WTC11 (cell line): ENCODE measurements at regions not wholly inside any gene's neighbourhood (a gene's known extent, or its start where the extent isn't known, plus 50 kb on each side); places are given as distances from the start of the nearest gene placed in this dataset.
"Not testable (repeated sequence)": the region's sequence is repeated elsewhere in the genome, so short reads cannot be mapped to it uniquely, and the experiment has no call there.

Experiments used
- ATAC-seq: fragments of 200-7000 bp; cut with Tn5 transposase; 2 replicates; pipeline ENCODE4 v1.10.0; 2021; ENCODE audit warnings: mild to moderate bottlenecking, moderate library complexity
- CTCF ChIA-PET: fragments of 300-600 bp; sonication (Branson Sonifier 250); formaldehyde crosslinking; loops from one replicate; lab custom pipeline; 2021; ENCODE audit warnings: antibody characterized with exemption; lab: Charles Lee
- POLR2A ChIA-PET: fragments of 350-600 bp; sonication (Branson Sonifier 250); formaldehyde crosslinking; loops from one replicate; lab custom pipeline; 2021; ENCODE audit warnings: antibody characterized with exemption; lab: Charles Lee
- DNase-seq: peaks from one replicate; pipeline ENCODE4 v3.0.0; 2021; ENCODE audit warnings: low spot score
- H3K27ac Mint-ChIP-seq: 2 replicates; pipeline ENCODE4 v1.8.0; 2021; ENCODE audit warnings: mixed read lengths
- H3K27me3 Mint-ChIP-seq: 2 replicates; pipeline ENCODE4 v1.8.0; 2021; ENCODE audit warnings: low read depth, mild to moderate bottlenecking, moderate library complexity, mixed read lengths
- H3K36me3 Mint-ChIP-seq: 2 replicates; pipeline ENCODE4 v1.8.0; 2021; ENCODE audit warnings: mixed read lengths
- H3K4me1 Mint-ChIP-seq: 2 replicates; pipeline ENCODE4 v1.8.0; 2022; ENCODE audit warnings: mixed read lengths
- H3K4me3 Mint-ChIP-seq: 2 replicates; pipeline ENCODE4 v1.8.0; 2021; ENCODE audit warnings: mild to moderate bottlenecking, moderate library complexity, mixed read lengths
- H3K9me3 Mint-ChIP-seq: 2 replicates; pipeline ENCODE4 v1.8.0; 2021; ENCODE audit warnings: mixed read lengths
- E2F4 ChIP-seq: sonication (generic); formaldehyde crosslinking; IDR thresholded peaks from 2 replicates; pipeline ENCODE4 v1.8.1; 2022; ENCODE audit warnings: low read depth, mild to moderate bottlenecking, moderate library complexity, missing genetic modification reagents, borderline replicate concordance
- JUN ChIP-seq: sonication (generic); formaldehyde crosslinking; IDR thresholded peaks from 2 replicates; pipeline ENCODE4 v1.8.0; 2023; ENCODE audit warnings: mild to moderate bottlenecking, missing genetic modification reagents
- MYBL2 ChIP-seq: sonication (generic); formaldehyde crosslinking; IDR thresholded peaks from 2 replicates; pipeline ENCODE4 v1.8.1; 2023; ENCODE audit warnings: mild to moderate bottlenecking, moderate library complexity, missing genetic modification reagents
- NFYB ChIP-seq: sonication (generic); formaldehyde crosslinking; conservative IDR thresholded peaks from 2 replicates; pipeline ENCODE4 v1.8.0; 2022; ENCODE audit warnings: low read depth, missing genetic modification reagents
- NR2C2 ChIP-seq: sonication (generic); formaldehyde crosslinking; IDR thresholded peaks from 2 replicates; pipeline ENCODE4 v1.8.0; 2022; ENCODE audit warnings: mild to moderate bottlenecking, missing genetic modification reagents
- TCF7 ChIP-seq: sonication (generic); formaldehyde crosslinking; IDR thresholded peaks from 2 replicates; pipeline ENCODE4 v1.8.0; 2022; ENCODE audit warnings: mild to moderate bottlenecking, low read depth, missing genetic modification reagents, moderate library complexity
- TEAD1 ChIP-seq: sonication (generic); formaldehyde crosslinking; IDR thresholded peaks from 2 replicates; pipeline ENCODE4 v1.8.0; 2022; ENCODE audit warnings: mild to moderate bottlenecking, missing genetic modification reagents
- TEAD4 ChIP-seq: sonication (generic); formaldehyde crosslinking; IDR thresholded peaks from 2 replicates; pipeline ENCODE4 v1.8.0; 2022; ENCODE audit warnings: mild to moderate bottlenecking, missing genetic modification reagents
- ZNF138 ChIP-seq: sonication (generic); formaldehyde crosslinking; conservative IDR thresholded peaks from 2 replicates; pipeline ENCODE4 v1.8.1; 2022; ENCODE audit warnings: mild to moderate bottlenecking, moderate library complexity, missing genetic modification reagents
- ZNF396 ChIP-seq: fragments of 250-450 bp; sonication (Bioruptor Pico); IDR thresholded peaks from 2 replicates; pipeline ENCODE4 v1.8.0; 2021; ENCODE audit warnings: mild to moderate bottlenecking, moderate library complexity, borderline replicate concordance
- TF ChIP-seq, protein P1 (sequence below): sonication (generic); formaldehyde crosslinking; IDR thresholded peaks from 2 replicates; pipeline ENCODE4 v1.8.0; 2022; ENCODE audit warnings: mild to moderate bottlenecking, missing genetic modification reagents
- TF ChIP-seq, protein P2 (sequence below): fragments of 250-450 bp; sonication (Bioruptor Pico); IDR thresholded peaks from 2 replicates; pipeline ENCODE4 v1.9.0; 2021; ENCODE audit warnings: mild to moderate bottlenecking, borderline replicate concordance
- TF ChIP-seq, protein P3 (sequence below): sonication (generic); formaldehyde crosslinking; IDR thresholded peaks from 2 replicates; pipeline ENCODE4 v1.8.1; 2022; ENCODE audit warnings: missing genetic modification reagents, borderline replicate concordance
- TF ChIP-seq, protein P4 (sequence below): fragments of 250-450 bp; sonication (Bioruptor Pico); IDR thresholded peaks from 2 replicates; pipeline ENCODE4 v1.9.0; 2021; ENCODE audit warnings: mild to moderate bottlenecking

- TF ChIP-seq, protein P1, sequence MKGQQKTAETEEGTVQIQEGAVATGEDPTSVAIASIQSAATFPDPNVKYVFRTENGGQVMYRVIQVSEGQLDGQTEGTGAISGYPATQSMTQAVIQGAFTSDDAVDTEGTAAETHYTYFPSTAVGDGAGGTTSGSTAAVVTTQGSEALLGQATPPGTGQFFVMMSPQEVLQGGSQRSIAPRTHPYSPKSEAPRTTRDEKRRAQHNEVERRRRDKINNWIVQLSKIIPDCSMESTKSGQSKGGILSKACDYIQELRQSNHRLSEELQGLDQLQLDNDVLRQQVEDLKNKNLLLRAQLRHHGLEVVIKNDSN, result no peak
- TF ChIP-seq, protein P2, sequence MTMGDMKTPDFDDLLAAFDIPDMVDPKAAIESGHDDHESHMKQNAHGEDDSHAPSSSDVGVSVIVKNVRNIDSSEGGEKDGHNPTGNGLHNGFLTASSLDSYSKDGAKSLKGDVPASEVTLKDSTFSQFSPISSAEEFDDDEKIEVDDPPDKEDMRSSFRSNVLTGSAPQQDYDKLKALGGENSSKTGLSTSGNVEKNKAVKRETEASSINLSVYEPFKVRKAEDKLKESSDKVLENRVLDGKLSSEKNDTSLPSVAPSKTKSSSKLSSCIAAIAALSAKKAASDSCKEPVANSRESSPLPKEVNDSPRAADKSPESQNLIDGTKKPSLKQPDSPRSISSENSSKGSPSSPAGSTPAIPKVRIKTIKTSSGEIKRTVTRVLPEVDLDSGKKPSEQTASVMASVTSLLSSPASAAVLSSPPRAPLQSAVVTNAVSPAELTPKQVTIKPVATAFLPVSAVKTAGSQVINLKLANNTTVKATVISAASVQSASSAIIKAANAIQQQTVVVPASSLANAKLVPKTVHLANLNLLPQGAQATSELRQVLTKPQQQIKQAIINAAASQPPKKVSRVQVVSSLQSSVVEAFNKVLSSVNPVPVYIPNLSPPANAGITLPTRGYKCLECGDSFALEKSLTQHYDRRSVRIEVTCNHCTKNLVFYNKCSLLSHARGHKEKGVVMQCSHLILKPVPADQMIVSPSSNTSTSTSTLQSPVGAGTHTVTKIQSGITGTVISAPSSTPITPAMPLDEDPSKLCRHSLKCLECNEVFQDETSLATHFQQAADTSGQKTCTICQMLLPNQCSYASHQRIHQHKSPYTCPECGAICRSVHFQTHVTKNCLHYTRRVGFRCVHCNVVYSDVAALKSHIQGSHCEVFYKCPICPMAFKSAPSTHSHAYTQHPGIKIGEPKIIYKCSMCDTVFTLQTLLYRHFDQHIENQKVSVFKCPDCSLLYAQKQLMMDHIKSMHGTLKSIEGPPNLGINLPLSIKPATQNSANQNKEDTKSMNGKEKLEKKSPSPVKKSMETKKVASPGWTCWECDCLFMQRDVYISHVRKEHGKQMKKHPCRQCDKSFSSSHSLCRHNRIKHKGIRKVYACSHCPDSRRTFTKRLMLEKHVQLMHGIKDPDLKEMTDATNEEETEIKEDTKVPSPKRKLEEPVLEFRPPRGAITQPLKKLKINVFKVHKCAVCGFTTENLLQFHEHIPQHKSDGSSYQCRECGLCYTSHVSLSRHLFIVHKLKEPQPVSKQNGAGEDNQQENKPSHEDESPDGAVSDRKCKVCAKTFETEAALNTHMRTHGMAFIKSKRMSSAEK (CRISPR knock-in tag), result no peak
- TF ChIP-seq, protein P3, sequence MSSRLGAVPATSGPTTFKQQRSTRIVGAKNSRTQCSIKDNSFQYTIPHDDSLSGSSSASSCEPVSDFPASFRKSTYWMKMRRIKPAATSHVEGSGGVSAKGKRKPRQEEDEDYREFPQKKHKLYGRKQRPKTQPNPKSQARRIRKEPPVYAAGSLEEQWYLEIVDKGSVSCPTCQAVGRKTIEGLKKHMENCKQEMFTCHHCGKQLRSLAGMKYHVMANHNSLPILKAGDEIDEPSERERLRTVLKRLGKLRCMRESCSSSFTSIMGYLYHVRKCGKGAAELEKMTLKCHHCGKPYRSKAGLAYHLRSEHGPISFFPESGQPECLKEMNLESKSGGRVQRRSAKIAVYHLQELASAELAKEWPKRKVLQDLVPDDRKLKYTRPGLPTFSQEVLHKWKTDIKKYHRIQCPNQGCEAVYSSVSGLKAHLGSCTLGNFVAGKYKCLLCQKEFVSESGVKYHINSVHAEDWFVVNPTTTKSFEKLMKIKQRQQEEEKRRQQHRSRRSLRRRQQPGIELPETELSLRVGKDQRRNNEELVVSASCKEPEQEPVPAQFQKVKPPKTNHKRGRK (CRISPR knock-in tag), result no peak
- TF ChIP-seq, protein P4, sequence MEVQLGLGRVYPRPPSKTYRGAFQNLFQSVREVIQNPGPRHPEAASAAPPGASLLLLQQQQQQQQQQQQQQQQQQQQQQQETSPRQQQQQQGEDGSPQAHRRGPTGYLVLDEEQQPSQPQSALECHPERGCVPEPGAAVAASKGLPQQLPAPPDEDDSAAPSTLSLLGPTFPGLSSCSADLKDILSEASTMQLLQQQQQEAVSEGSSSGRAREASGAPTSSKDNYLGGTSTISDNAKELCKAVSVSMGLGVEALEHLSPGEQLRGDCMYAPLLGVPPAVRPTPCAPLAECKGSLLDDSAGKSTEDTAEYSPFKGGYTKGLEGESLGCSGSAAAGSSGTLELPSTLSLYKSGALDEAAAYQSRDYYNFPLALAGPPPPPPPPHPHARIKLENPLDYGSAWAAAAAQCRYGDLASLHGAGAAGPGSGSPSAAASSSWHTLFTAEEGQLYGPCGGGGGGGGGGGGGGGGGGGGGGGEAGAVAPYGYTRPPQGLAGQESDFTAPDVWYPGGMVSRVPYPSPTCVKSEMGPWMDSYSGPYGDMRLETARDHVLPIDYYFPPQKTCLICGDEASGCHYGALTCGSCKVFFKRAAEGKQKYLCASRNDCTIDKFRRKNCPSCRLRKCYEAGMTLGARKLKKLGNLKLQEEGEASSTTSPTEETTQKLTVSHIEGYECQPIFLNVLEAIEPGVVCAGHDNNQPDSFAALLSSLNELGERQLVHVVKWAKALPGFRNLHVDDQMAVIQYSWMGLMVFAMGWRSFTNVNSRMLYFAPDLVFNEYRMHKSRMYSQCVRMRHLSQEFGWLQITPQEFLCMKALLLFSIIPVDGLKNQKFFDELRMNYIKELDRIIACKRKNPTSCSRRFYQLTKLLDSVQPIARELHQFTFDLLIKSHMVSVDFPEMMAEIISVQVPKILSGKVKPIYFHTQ (CRISPR knock-in tag), result no peak
- TF ChIP-seq TEAD4 (CRISPR knock-in tag), result no peak
- TF ChIP-seq E2F4 (CRISPR knock-in tag), result no peak
Observed at GRCh38 chr5:74517700-74518099, 122.8 kb downstream of the ENC1 start (continued).

GRCh38 chr5:74516211-74516636 is 124.3 kb downstream of the ENC1 start:
- peak overlapping the region; percentile 80 for H3K27ac Mint-ChIP-seq
- CTCF ChIA-PET, result no interaction called here
- H3K4me3 Mint-ChIP-seq, result no peak overlapping the region
- POLR2A ChIA-PET, result interaction anchor here (1.3 kb wide), 1 partner anchor 124 kb away, joined by 3 read pairs; the partner anchor contains the start of gene ENC1
- peaks cover 27% of the 10 kb centered on the region for H3K4me1 Mint-ChIP-seq
- no peak for TF ChIP-seq ZNF138 (CRISPR knock-in tag)
- no peak for TF ChIP-seq JUN (CRISPR knock-in tag)
- TF ChIP-seq TEAD1, result no peak
- no peak for TF ChIP-seq TCF7 (CRISPR knock-in tag)
- TF ChIP-seq MYBL2 (CRISPR knock-in tag), result no peak
- peak; percentile 84 for ATAC-seq
- H3K9me3 Mint-ChIP-seq, result 0 out of 2 replicates have a peak, but pooled peaks cover 3% of the 10 kb centered on the region
- H3K36me3 Mint-ChIP-seq, result no peaks in the 10 kb centered on the region
- DNase-seq, result no peak
- H3K27me3 Mint-ChIP-seq, result no peaks in the 10 kb centered on the region

- H3K9me3 Mint-ChIP-seq, result 0 out of 2 replicates have a peak, but pooled peaks cover 3% of the 10 kb centered on the region
- POLR2A ChIA-PET, result interaction anchor here (1.3 kb wide), 1 partner anchor 126 kb away, joined by 3 read pairs; the partner anchor contains the start of gene ENC1
- CTCF ChIA-PET, result no interaction called here
- no peak overlapping the region for H3K4me3 Mint-ChIP-seq
- H3K4me1 Mint-ChIP-seq, result peaks cover 27% of the 10 kb centered on the region
- no peak for DNase-seq
- H3K27me3 Mint-ChIP-seq, result no peaks in the 10 kb centered on the region
- no peak overlapping the region for H3K27ac Mint-ChIP-seq
- no peaks in the 10 kb centered on the region for H3K36me3 Mint-ChIP-seq
- no peak for ATAC-seq
- no peak for TF ChIP-seq ZNF396
- TF ChIP-seq NFYB (CRISPR knock-in tag), result no peak
- TF ChIP-seq NR2C2 (CRISPR knock-in tag), result no peak
Observed at GRCh38 chr5:74514888-74515551, 125.5 kb downstream of the ENC1 start.

DNA sequence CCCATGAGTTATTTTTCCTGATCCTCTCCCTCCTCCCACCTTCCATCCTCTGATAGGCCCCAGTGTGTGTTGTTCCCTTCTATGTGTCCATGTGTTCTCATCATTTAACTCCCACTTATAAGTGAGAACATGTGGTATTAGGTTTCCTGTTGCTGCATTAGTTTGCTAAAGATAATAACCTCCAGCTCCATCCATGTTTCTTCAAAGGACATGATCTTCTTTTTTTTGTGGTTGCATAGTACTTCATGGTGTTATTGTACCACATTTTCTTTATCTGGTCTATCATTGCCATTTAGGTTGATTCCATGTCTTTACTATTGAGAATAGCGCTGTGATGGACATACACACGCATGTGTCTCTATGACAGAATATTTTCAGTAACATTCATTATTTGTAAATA is 128.8 kb downstream of the ENC1 start:
- H3K27me3 Mint-ChIP-seq, H3K9me3 Mint-ChIP-seq, DNase-seq, POLR2A ChIA-PET, H3K36me3 Mint-ChIP-seq, ATAC-seq, CTCF ChIA-PET, H3K27ac Mint-ChIP-seq, H3K4me3 Mint-ChIP-seq: not testable (repeated sequence)
- H3K4me1 Mint-ChIP-seq, result peaks cover 21% of the 10 kb centered on the region
